Panc1 (cell line): ENCODE measurements at regions not wholly inside any gene's neighbourhood (a gene's known extent, or its start where the extent isn't known, plus 50 kb on each side); places are given as distances from the start of the nearest gene placed in this dataset.

Experiments used
- ATAC-seq: fragments of 200-7000 bp; cut with Tn5 transposase; 2 replicates; pipeline ENCODE4 v1.9.1; 2020; ENCODE audit warnings: mild to moderate bottlenecking, moderate library complexity
- BruUV-seq: library from RNA; stranded (reverse); fragments of 400-500 nt; replicated peaks from 2 replicates; lab custom pipeline; 2021; lab: Mats Ljungman, UMichigan
- CTCF ChIA-PET: fragments of 300-600 bp; sonication (Branson Sonifier 250); formaldehyde crosslinking; loops from one replicate; lab custom pipeline; 2022; ENCODE audit warnings: antibody characterized with exemption; lab: Charles Lee
- POLR2A ChIA-PET: fragments of 300-600 bp; sonication (Branson Sonifier 250); formaldehyde crosslinking; loops from one replicate; lab custom pipeline; 2022; ENCODE audit warnings: antibody characterized with exemption; lab: Charles Lee
- DNase-seq: peaks from one replicate; pipeline ENCODE4 v3.0.0-alpha.2; 2010; ENCODE audit warnings: low read depth, low spot score
- H3K27ac ChIP-seq: 2 replicates; pipeline ENCODE4 v1.5.1; 2011; ENCODE audit warnings: mild to moderate bottlenecking, low read length, inconsistent platforms
- H3K27me3 ChIP-seq: fragments of 200-500 bp; sonication (Bioruptor generic); 2 replicates; pipeline ENCODE4 v1.6.0; 2014; ENCODE audit warnings: low read length, inconsistent platforms; ENCODE audit not compliant: control insufficient read depth, insufficient read depth
- H3K36me3 ChIP-seq: fragments of 200-500 bp; sonication (Bioruptor generic); 2 replicates; pipeline ENCODE4 v1.5.1; 2014; ENCODE audit warnings: inconsistent platforms, mild to moderate bottlenecking, low read length, moderate library complexity; ENCODE audit not compliant: control insufficient read depth, insufficient read depth
- H3K4me1 ChIP-seq: 2 replicates; pipeline ENCODE4 v1.5.1; 2011; ENCODE audit warnings: inconsistent platforms, mild to moderate bottlenecking, low read length, moderate library complexity; ENCODE audit not compliant: control insufficient read depth, insufficient read depth
- H3K4me3 ChIP-seq, 2 experiments: 2 replicates each; pipeline ENCODE4 v1.5.1; 2011 to 2012; ENCODE audit warnings: low read depth in 2 of 2, low read length in 2 of 2, mild to moderate bottlenecking in 2 of 2, inconsistent platforms in 1 of 2, moderate library complexity in 1 of 2
- H3K9me3 ChIP-seq: fragments of 200-500 bp; sonication (Bioruptor generic); 2 replicates; pipeline ENCODE4 v1.5.1; 2014; ENCODE audit warnings: low read depth, mild to moderate bottlenecking, inconsistent platforms, low read length, moderate library complexity; ENCODE audit not compliant: control insufficient read depth, insufficient read depth
- CTCF ChIP-seq: fragments of 450-650 bp; IDR thresholded peaks from 2 replicates; pipeline ENCODE4 v1.5.1; 2017; ENCODE audit warnings: mild to moderate bottlenecking
- POLR2AphosphoS5 ChIP-seq: IDR thresholded peaks from 2 replicates; pipeline ENCODE4 v1.6.1; 2012; ENCODE audit warnings: mild to moderate bottlenecking, low read depth, low read length, moderate library complexity
- REST ChIP-seq, 2 experiments: IDR thresholded peaks; 2 replicates each; pipeline ENCODE4 v1.6.1; 2011 to 2012; ENCODE audit warnings: low read depth in 2 of 2, control low read depth in 1 of 2, low read length in 1 of 2, mild to moderate bottlenecking in 1 of 2, moderate library complexity in 1 of 2; ENCODE audit not compliant: insufficient read depth in 1 of 2
- SIN3A ChIP-seq: IDR thresholded peaks from 2 replicates; pipeline ENCODE4 v1.6.1; 2012; ENCODE audit warnings: low read depth, mild to moderate bottlenecking, low read length, moderate library complexity, borderline replicate concordance; ENCODE audit not compliant: insufficient read depth
- TCF7L2 ChIP-seq: IDR thresholded peaks from 2 replicates; pipeline ENCODE4 v1.6.1; 2011; ENCODE audit warnings: mild to moderate bottlenecking, low read depth, low read length, inconsistent platforms
- in situ Hi-C: cut with HindIII; loops from 2 replicates; pipeline ENCODE4 v1.10.0; 2016; ENCODE audit warnings: low sequenced_read_pairs, low pct_unique_long_range_greater_than_20kb
- intact Hi-C: fragments of 100-400 bp; cut with micrococcal nuclease; formaldehyde crosslinking; loops from one replicate; pipeline ENCODE4 v1.10.0; 2022; ENCODE audit not compliant: unreplicated experiment

GRCh38 chr6:1253816-1254215, 58.1 kb upstream of the FOXQ1 start:
- no TSS peak for BruUV-seq
- intact Hi-C loops = no loop called here
- TF ChIP-seq REST (IDR thresholded peaks at IDR 0.05; ENCODE audit: insufficient read depth in 1 of 2, low read depth in 2 of 2, low read length in 1 of 2) = no peak
- CTCF ChIA-PET = no interaction called here
- no peak overlapping the region for H3K27ac ChIP-seq
- H3K27me3 ChIP-seq = no peaks in the 10 kb centered on the region
- no peak overlapping the region for H3K4me3 ChIP-seq
- in situ Hi-C loops = no loop called here
- no peaks in the 10 kb centered on the region for H3K36me3 ChIP-seq
- no peak for ATAC-seq
- no peaks in the 10 kb centered on the region for H3K9me3 ChIP-seq
- no peak for DNase-seq
- peaks cover 16% of the 10 kb centered on the region; the same call in 1 of the 2 replicates for H3K4me1 ChIP-seq
- POLR2A ChIA-PET = no interaction called here

GRCh38 chr6:1251198-1252155, 60.4 kb upstream of the FOXQ1 start:
- intact Hi-C loops (no loop called here), in situ Hi-C loops (no loop called here)
- DNase-seq = no peak
- ChIA-PET CTCF (interaction anchor here (0.6 kb wide), 1 partner anchor 299 kb away, joined by 3 read pairs; no protein-coding TSS in a partner anchor), POLR2A (no interaction called here)
- Histone ChIP-seq H3K4me1 (peaks cover 16% of the 10 kb centered on the region; the same call in 1 of the 2 replicates), H3K4me3 (0 out of 4 replicates have a peak overlapping the region, but pooled peaks of 1 of the 2 experiments have one; percentile 2), H3K9me3 (no peaks in the 10 kb centered on the region), H3K36me3 (no peaks in the 10 kb centered on the region), H3K27ac (peak overlapping the region; percentile 49), H3K27me3 (no peaks in the 10 kb centered on the region; the same call in 1 of the 2 replicates)
- peak; percentile 62 for ATAC-seq
- TF ChIP-seq POLR2AphosphoS5 (no peak), SIN3A (no peak), TCF7L2 (no peak), CTCF (no peak), REST (IDR thresholded peaks at IDR 0.05; ENCODE audit: insufficient read depth in 1 of 2, low read depth in 2 of 2, low read length in 1 of 2) (no peak)
- no TSS peak for BruUV-seq
